HepG2 (cell line): ENCODE measurements at regions not wholly inside any gene's neighbourhood (a gene's known extent, or its start where the extent isn't known, plus 50 kb on each side); places are given as distances from the start of the nearest gene placed in this dataset.

Experiments used
- ATAC-seq: fragments of 200-7000 bp; cut with Tn5 transposase; 3 replicates; pipeline ENCODE4 v1.9.1; 2020; ENCODE audit warnings: mild to moderate bottlenecking, moderate library complexity
- BruUV-seq: library from RNA; stranded (reverse); fragments of 400-500 nt; replicated peaks from 2 replicates; lab custom pipeline; 2021; lab: Mats Ljungman, UMichigan
- CTCF ChIA-PET: fragments of 300-600 bp; formaldehyde crosslinking; extraction: SDS; loops from one replicate; lab custom pipeline; 2021; ENCODE audit warnings: low total read pairs, inconsistent platforms, low intra/inter-chr PET ratio; lab: Yijun Ruan, JAX
- POLR2A ChIA-PET: fragments of 350-600 bp; sonication (Branson Sonifier 250); formaldehyde crosslinking; loops from one replicate; lab custom pipeline; 2020; ENCODE audit warnings: antibody characterized with exemption, inconsistent platforms; lab: Yijun Ruan, JAX
- DNase-seq: peaks from one replicate; pipeline ENCODE4 v3.0.0-alpha.2; 2015; ENCODE audit warnings: low spot score
- FAIRE-seq: peaks from 3 replicates; lab custom pipeline; 2011; peaks lifted over from hg19 to GRCh38; lab: Jason Lieb, UNC
- H2AFZ ChIP-seq: one replicate; pipeline ENCODE4 v1.6.1; 2011; ENCODE audit warnings: low read length, inconsistent platforms
- H3K27ac ChIP-seq: fragments of 300-600 bp; 3 replicates; pipeline ENCODE4 v1.8.0; 2011; ENCODE audit warnings: mixed run types, mild to moderate bottlenecking, mixed read lengths, low read length, inconsistent platforms; ENCODE audit not compliant: insufficient read depth; ENCODE audit errors: extremely low read length
- H3K27me3 ChIP-seq, 2 experiments: fragments of 200-600 bp in 1 of 2; 2 replicates in 1 of 2; 3 replicates in 1 of 2; pipeline versions ENCODE4 v1.6.0 to v1.8.0; 2011; ENCODE audit warnings: low read length in 2 of 2, mild to moderate bottlenecking in 2 of 2, moderate library complexity in 2 of 2, inconsistent platforms in 1 of 2; ENCODE audit not compliant: insufficient read depth in 2 of 2, control insufficient read depth in 1 of 2
- H3K36me3 ChIP-seq, 2 experiments: fragments of 200-600 bp in 1 of 2; replicated peaks in 1 of 2; 2 replicates in 1 of 2; 3 replicates in 1 of 2; pipeline versions ENCODE4 v1.5.1 to v1.8.0; 2011; ENCODE audit warnings: low read length in 2 of 2, inconsistent platforms in 1 of 2; ENCODE audit not compliant: insufficient read depth in 2 of 2, control insufficient read depth in 1 of 2
- H3K4me1 ChIP-seq: 2 replicates; pipeline ENCODE4 v1.5.1; 2012; ENCODE audit warnings: low read length, inconsistent platforms; ENCODE audit not compliant: insufficient read depth
- H3K4me2 ChIP-seq: 2 replicates; pipeline ENCODE4 v1.6.0; 2011; ENCODE audit warnings: low read depth, low read length, inconsistent platforms
- H3K4me3 ChIP-seq, 3 experiments: fragments of 200-600 bp in 1 of 3; sonication (generic), shearing (Covaris generic) in 1 of 3; replicated peaks in 1 of 3; 2 replicates each; pipeline ENCODE4 v1.5.1; 2011 to 2016; ENCODE audit warnings: low read length in 3 of 3, inconsistent platforms in 2 of 3, low read depth in 2 of 3, mild to moderate bottlenecking in 2 of 3, control low read depth in 1 of 3, mixed read lengths in 1 of 3; ENCODE audit not compliant: insufficient read depth in 1 of 3
- H3K79me2 ChIP-seq: one replicate; pipeline ENCODE4 v1.6.1; 2011; ENCODE audit warnings: low read length, inconsistent platforms; ENCODE audit not compliant: insufficient read depth
- H3K9ac ChIP-seq: 2 replicates; pipeline ENCODE4 v1.6.0; 2011; ENCODE audit warnings: mild to moderate bottlenecking, low read depth, low read length, inconsistent platforms; ENCODE audit not compliant: insufficient read depth
- H3K9me3 ChIP-seq: 2 replicates; pipeline ENCODE4 v1.5.1; 2012; ENCODE audit warnings: mild to moderate bottlenecking, low read length
- H4K20me1 ChIP-seq: 2 replicates; pipeline ENCODE4 v1.6.0; 2011; ENCODE audit warnings: inconsistent platforms, mild to moderate bottlenecking, low read length, moderate library complexity; ENCODE audit not compliant: insufficient read depth
- DNMT3B ChIP-seq: conservative IDR thresholded peaks from 2 replicates; pipeline ENCODE4 v1.6.1; 2016; ENCODE audit warnings: missing biosample characterization, control low read depth
- ERF ChIP-seq: IDR thresholded peaks from 2 replicates; pipeline ENCODE4 v1.6.1; 2018; ENCODE audit warnings: missing biosample characterization, missing genetic modification reagents
- HOXA9 ChIP-seq: sonication (generic); formaldehyde crosslinking; IDR thresholded peaks from 2 replicates; pipeline ENCODE4 v1.8.1; 2022; ENCODE audit warnings: missing genetic modification reagents, mild to moderate bottlenecking, moderate library complexity, borderline replicate concordance
- MEF2D ChIP-seq: sonication (generic); formaldehyde crosslinking; IDR thresholded peaks from 2 replicates; pipeline ENCODE4 v1.5.1; 2020; ENCODE audit warnings: mild to moderate bottlenecking, missing genetic modification reagents
- MZF1 ChIP-seq: sonication (generic); formaldehyde crosslinking; IDR thresholded peaks from 2 replicates; pipeline ENCODE4 v1.8.1; 2023; ENCODE audit warnings: mild to moderate bottlenecking, missing genetic modification reagents, borderline replicate concordance
- NCOA1 ChIP-seq: sonication (generic); formaldehyde crosslinking; IDR thresholded peaks from 2 replicates; pipeline ENCODE4 v1.9.0; 2021; ENCODE audit warnings: missing genetic modification reagents
- NR2C2 ChIP-seq: sonication (generic); formaldehyde crosslinking; IDR thresholded peaks from 2 replicates; pipeline ENCODE4 v1.4.0; 2020; ENCODE audit warnings: missing genetic modification reagents, mild to moderate bottlenecking, moderate library complexity, borderline replicate concordance
- PCBP1 ChIP-seq: fragments of 200-400 bp; formaldehyde crosslinking; IDR thresholded peaks from 2 replicates; pipeline ENCODE4 v1.6.1; 2017; ENCODE audit warnings: mild to moderate bottlenecking, low read depth, low read length, borderline replicate concordance
- PITX1 ChIP-seq: sonication (generic); formaldehyde crosslinking; IDR thresholded peaks from 2 replicates; pipeline ENCODE4 v1.5.1; 2020; ENCODE audit warnings: mild to moderate bottlenecking, missing genetic modification reagents
- RELA ChIP-seq: sonication (generic); formaldehyde crosslinking; IDR thresholded peaks from 2 replicates; pipeline ENCODE4 v1.4.0; 2020; ENCODE audit warnings: missing genetic modification reagents
- RXRB ChIP-seq: IDR thresholded peaks from 2 replicates; pipeline ENCODE4 v1.6.1; 2016; ENCODE audit warnings: borderline replicate concordance, missing genetic modification reagents, missing compliant biosample characterization
- ZFAT ChIP-seq: sonication (generic); formaldehyde crosslinking; conservative IDR thresholded peaks from 2 replicates; pipeline ENCODE4 v1.8.1; 2023; ENCODE audit warnings: missing genetic modification reagents, inconsistent platforms
- ZNF383 ChIP-seq: sonication (generic); formaldehyde crosslinking; IDR thresholded peaks from 2 replicates; pipeline ENCODE4 v1.4.0; 2020; ENCODE audit warnings: missing genetic modification reagents, mild to moderate bottlenecking, borderline replicate concordance
- ZNF431 ChIP-seq: sonication (generic); formaldehyde crosslinking; IDR thresholded peaks from 2 replicates; pipeline ENCODE4 v1.9.0; 2022; ENCODE audit warnings: missing genetic modification reagents, low read depth, mild to moderate bottlenecking, borderline replicate concordance
- ZNF44 ChIP-seq: sonication (generic); formaldehyde crosslinking; IDR thresholded peaks from 2 replicates; pipeline ENCODE4 v1.5.1; 2020; ENCODE audit warnings: mild to moderate bottlenecking, missing genetic modification reagents
- ZNF543 ChIP-seq: sonication (generic); formaldehyde crosslinking; IDR thresholded peaks from 2 replicates; pipeline ENCODE4 v1.4.0; 2020; ENCODE audit warnings: mild to moderate bottlenecking, missing genetic modification reagents
- ZNF672 ChIP-seq: sonication (generic); formaldehyde crosslinking; IDR thresholded peaks from 2 replicates; pipeline ENCODE4 v1.8.1; 2022; ENCODE audit warnings: missing genetic modification reagents
- WGBS: methylation state at CpG from one replicate; pipeline ENCODE4 v1.1.6; 2017; ENCODE audit warnings: low lambda C conversion rate; 5-methylcytosine and 5-hydroxymethylcytosine counted together
- in situ Hi-C: cut with HindIII; loops from 2 replicates; pipeline ENCODE4 v1.10.0; 2017; ENCODE audit warnings: low pct_unique_long_range_greater_than_20kb; ENCODE audit not compliant: extremely low pct_ligation_motif_present
- intact Hi-C: fragments of 100-400 bp; cut with micrococcal nuclease; formaldehyde crosslinking; loops from one replicate; pipeline ENCODE4 v1.10.0; 2022; ENCODE audit not compliant: unreplicated experiment
- TF ChIP-seq, protein P1 (sequence below): sonication (generic); formaldehyde crosslinking; IDR thresholded peaks from 2 replicates; pipeline ENCODE4 v1.8.0; 2023; ENCODE audit warnings: mild to moderate bottlenecking, missing genetic modification reagents
- TF ChIP-seq, protein P2 (sequence below): sonication (generic); formaldehyde crosslinking; IDR thresholded peaks from 2 replicates; pipeline ENCODE4 v1.5.1; 2020; ENCODE audit warnings: mild to moderate bottlenecking, moderate library complexity, missing genetic modification reagents

DNA sequence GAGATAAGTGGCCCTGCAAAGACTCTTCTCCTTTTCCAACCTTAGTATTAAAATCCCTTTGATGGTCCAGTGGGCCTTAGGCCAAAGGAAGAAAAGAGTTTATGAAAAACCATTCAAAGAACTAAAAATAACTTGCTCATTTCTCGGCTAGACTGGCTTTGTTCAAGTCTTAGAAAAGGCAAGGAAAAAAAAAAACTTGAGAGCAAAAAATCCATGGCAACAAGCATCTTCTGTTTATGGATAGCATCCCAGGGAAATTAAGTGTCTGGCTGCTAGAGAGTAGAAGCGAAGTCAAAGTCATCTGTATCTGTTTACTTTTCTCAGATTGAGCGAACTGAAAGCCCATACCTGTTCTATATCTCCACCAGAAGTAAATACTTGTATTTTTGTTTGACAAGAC lies 129.6 kb downstream of the KCTD15 start:
- Histone ChIP-seq H3K27ac (no peak overlapping the region), H4K20me1 (no peaks in the 10 kb centered on the region), H3K9ac (no peak overlapping the region), H3K36me3 (no peaks in the 10 kb centered on the region), H2AFZ (no peak overlapping the region), H3K4me1 (no peaks in the 10 kb centered on the region), H3K4me2 (no peak overlapping the region), H3K4me3 (no peak overlapping the region), H3K27me3 (peaks cover 7 to 10% of the 10 kb centered on the region in 2 experiments; a peak in 3 of 5 replicates), H3K9me3 (no peaks in the 10 kb centered on the region), H3K79me2 (no peaks in the 10 kb centered on the region)
- ChIA-PET POLR2A (no interaction called here), CTCF (no interaction called here)
- 2% methylated on average over 3 of the region's 3 CpGs for WGBS
- no TSS peak for BruUV-seq
- DNase-seq: no peak
- TF ChIP-seq ZNF431 (CRISPR knock-in tag): no peak
- TF ChIP-seq MZF1: no peak
- no peak for TF ChIP-seq ERF
- TF ChIP-seq ZFAT (CRISPR knock-in tag): no peak
- TF ChIP-seq MEF2D: no peak
- no peak for TF ChIP-seq ZNF44 (CRISPR knock-in tag)
- TF ChIP-seq RXRB (CRISPR knock-in tag): no peak
- no peak for TF ChIP-seq DNMT3B (CRISPR knock-in tag)
- TF ChIP-seq HOXA9 (CRISPR knock-in tag): no peak
- TF ChIP-seq, protein P1, sequence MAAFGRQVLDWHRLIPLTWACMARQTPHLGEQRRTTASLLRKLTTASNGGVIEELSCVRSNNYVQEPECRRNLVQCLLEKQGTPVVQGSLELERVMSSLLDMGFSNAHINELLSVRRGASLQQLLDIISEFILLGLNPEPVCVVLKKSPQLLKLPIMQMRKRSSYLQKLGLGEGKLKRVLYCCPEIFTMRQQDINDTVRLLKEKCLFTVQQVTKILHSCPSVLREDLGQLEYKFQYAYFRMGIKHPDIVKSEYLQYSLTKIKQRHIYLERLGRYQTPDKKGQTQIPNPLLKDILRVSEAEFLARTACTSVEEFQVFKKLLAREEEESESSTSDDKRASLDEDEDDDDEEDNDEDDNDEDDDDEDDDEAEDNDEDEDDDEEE (CRISPR knock-in tag): no peak
- TF ChIP-seq PCBP1: no peak
- no peak for TF ChIP-seq ZNF672
- no peak for TF ChIP-seq RELA
- no peak for TF ChIP-seq ZNF383
- TF ChIP-seq, protein P2, sequence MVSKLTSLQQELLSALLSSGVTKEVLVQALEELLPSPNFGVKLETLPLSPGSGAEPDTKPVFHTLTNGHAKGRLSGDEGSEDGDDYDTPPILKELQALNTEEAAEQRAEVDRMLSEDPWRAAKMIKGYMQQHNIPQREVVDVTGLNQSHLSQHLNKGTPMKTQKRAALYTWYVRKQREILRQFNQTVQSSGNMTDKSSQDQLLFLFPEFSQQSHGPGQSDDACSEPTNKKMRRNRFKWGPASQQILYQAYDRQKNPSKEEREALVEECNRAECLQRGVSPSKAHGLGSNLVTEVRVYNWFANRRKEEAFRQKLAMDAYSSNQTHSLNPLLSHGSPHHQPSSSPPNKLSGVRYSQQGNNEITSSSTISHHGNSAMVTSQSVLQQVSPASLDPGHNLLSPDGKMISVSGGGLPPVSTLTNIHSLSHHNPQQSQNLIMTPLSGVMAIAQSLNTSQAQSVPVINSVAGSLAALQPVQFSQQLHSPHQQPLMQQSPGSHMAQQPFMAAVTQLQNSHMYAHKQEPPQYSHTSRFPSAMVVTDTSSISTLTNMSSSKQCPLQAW: no peak
- TF ChIP-seq PITX1: no peak
- TF ChIP-seq NCOA1: no peak
- no peak for TF ChIP-seq ZNF543 (CRISPR knock-in tag)
- no peak for TF ChIP-seq NR2C2 (CRISPR knock-in tag)
- in situ Hi-C loops: no loop called here
- no peak for FAIRE-seq
- ATAC-seq: no peak
- intact Hi-C loops: no loop called here
